Heart left ventricle (tissue), 13 donors: ENCODE measurements at regions not wholly inside any gene's neighbourhood (a gene's known extent, or its start where the extent isn't known, plus 50 kb on each side); places are given as distances from the start of the nearest gene placed in this dataset.

Source experiments
- POLR2A ChIP-seq, 2 donors: fragments of 450-650 bp; IDR thresholded peaks; one replicate each; pipeline ENCODE4 v1.6.1; 2017; ENCODE audit warnings: antibody characterized with exemption in 2 of 2, mild to moderate bottlenecking in 2 of 2, moderate library complexity in 2 of 2
- TF ChIP-seq, protein P1 (sequence below), 12 donors: fragments of 200-600 bp; sonication (generic) in 4 of 12; IDR thresholded peaks; one replicate each; pipeline versions ENCODE4 v1.5.0 to v1.8.0; 2018 to 2022; ENCODE audit warnings: antibody characterized with exemption in 12 of 12, mild to moderate bottlenecking in 5 of 12
- donor health status: ischemic (EF 13 %, LVEDD 7.1; RV severe dilation, severe dysfunction).
- donor health status: DM: no; HTN: yes; CAD: no.
- donor health status: DM: no; HTN: no; CAD: no.
- donor health status: ischemic (EF 25% LVEDD 6.9; RV normal size, moderate dysfunction).
- donor health status: ischemic (EF 25% LVEDD 5.7; RV mildly dilated, moderate dysfunction).
- donor health status: ischemic (EF 35%, LVEDD 5.7; RV mildly dilated, moderate dysfunction).
- donor health status: nonischemic (EF 11% LVEDD 7.7; RV severe dilation, severe dysfunction).
- donor health status: DM: yes; HTN: yes; CAD: no.
- donor health status: PGD.
- donor health status: ischemic (EF 29% LVEDD 5.4; RV normal size, mild dysfunction).
- donor health status: nonischemic (EF 23%, LVEDD 6.1; RV moderate dilation, normal function).

DNA sequence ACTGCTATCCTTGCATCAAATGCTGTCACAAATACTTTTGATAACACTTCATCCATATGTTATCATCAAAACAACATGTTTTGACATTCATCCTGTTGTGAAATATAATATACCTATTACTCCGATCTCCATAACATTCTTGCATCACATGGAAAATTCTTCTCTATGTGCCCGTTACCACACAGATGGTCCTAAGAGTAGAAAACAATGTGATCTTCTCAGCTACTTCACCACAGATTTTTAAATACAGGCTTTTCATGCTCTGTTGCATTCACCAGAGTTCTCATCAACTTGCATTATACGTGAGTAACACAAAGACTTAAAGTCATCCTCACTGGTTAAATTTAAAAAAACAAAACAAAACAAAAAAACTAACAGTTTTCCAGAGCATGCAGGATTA lies 1603.3 kb upstream of the ZEB2 start:
- TF ChIP-seq, protein P1, sequence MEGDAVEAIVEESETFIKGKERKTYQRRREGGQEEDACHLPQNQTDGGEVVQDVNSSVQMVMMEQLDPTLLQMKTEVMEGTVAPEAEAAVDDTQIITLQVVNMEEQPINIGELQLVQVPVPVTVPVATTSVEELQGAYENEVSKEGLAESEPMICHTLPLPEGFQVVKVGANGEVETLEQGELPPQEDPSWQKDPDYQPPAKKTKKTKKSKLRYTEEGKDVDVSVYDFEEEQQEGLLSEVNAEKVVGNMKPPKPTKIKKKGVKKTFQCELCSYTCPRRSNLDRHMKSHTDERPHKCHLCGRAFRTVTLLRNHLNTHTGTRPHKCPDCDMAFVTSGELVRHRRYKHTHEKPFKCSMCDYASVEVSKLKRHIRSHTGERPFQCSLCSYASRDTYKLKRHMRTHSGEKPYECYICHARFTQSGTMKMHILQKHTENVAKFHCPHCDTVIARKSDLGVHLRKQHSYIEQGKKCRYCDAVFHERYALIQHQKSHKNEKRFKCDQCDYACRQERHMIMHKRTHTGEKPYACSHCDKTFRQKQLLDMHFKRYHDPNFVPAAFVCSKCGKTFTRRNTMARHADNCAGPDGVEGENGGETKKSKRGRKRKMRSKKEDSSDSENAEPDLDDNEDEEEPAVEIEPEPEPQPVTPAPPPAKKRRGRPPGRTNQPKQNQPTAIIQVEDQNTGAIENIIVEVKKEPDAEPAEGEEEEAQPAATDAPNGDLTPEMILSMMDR (IDR thresholded peaks at IDR 0.05) = no peak
- TF ChIP-seq POLR2A (IDR thresholded peaks at IDR 0.05) = no peak
